ENCODE measurements at regions not wholly inside any gene's neighbourhood (a gene's known extent, or its start where the extent isn't known, plus 50 kb on each side); places are given as distances from the start of the nearest gene placed in this dataset.

DNA sequence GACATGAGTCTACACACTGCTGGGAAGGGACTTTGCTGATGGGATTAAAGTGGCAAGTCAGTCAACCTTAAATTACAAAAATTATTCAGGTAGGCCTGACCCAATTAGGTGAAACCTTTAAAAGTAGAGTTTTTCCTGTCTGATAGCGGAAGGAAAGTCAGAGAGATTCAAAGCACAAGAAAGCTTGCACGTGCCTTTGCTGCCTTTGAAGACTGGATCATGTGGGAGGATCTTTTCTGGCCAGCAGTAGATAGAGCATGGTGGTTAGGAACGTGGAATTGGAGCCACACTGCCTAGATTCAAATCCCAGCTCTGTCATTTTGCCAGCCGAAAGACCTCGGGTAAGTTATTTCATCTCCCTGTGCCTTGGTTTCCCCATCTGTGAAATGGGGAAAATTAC is 265.8 kb upstream of the PROK2 start:
- Histone ChIP-seq H3K27ac (ENCODE audit: insufficient read depth, low read length) (no peak overlapping the region), H3K27me3 (ENCODE audit: control insufficient read depth, insufficient read depth, low read length) (peaks cover 1% of the 10 kb centered on the region; the same call in 1 of the 2 replicates), H2AK5ac (ENCODE audit: low read depth, low read length) (no peak overlapping the region), H4K20me1 (ENCODE audit: insufficient read depth, low read length) (no peaks in the 10 kb centered on the region), H3K56ac (ENCODE audit: extremely low read depth, insufficient read depth, low read length) (no peak overlapping the region), H3K9me1 (ENCODE audit: insufficient read depth, low read length) (no peaks in the 10 kb centered on the region), H2AK9ac (replicated peaks; ENCODE audit: low read depth, low read length, poor library complexity) (no peak overlapping the region), H3K4me2 (ENCODE audit: low read depth, low read length) (no peak overlapping the region), H2BK20ac (ENCODE audit: low read depth, low read length) (no peak overlapping the region), H4K8ac (ENCODE audit: low read depth in 2 of 2, low read length in 2 of 2) (no peak overlapping the region), H3K9ac (ENCODE audit: low read depth, low read length) (no peak overlapping the region), H4K5ac (ENCODE audit: low read depth, low read length) (no peak overlapping the region), H2BK5ac (ENCODE audit: low read depth, low read length, poor library complexity, severe bottlenecking) (no peak overlapping the region), H3K36me3 (ENCODE audit: control insufficient read depth, insufficient read depth, low read length) (no peaks in the 10 kb centered on the region), H4K91ac (ENCODE audit: insufficient read depth, low read depth, low read length) (no peak overlapping the region), H3K4me1 (ENCODE audit: control insufficient read depth, insufficient read depth, low read length) (no peaks in the 10 kb centered on the region), H3K18ac (ENCODE audit: low read depth, low read length) (no peak overlapping the region), H3K4ac (ENCODE audit: low read depth, low read length) (no peak overlapping the region), H3K79me1 (ENCODE audit: low read depth in 1 of 2, low read length in 2 of 2) (no peaks in the 10 kb centered on the region), H3K4me3 (ENCODE audit: insufficient read depth, low read depth, low read length) (no peak overlapping the region), H2BK15ac (ENCODE audit: low read depth, low read length) (no peak overlapping the region), H3K9me3 (ENCODE audit: control insufficient read depth, insufficient read depth, low read length) (no peaks in the 10 kb centered on the region), H3K23ac (ENCODE audit: low read depth, low read length) (no peak overlapping the region), H2AFZ (replicated peaks; ENCODE audit: low read length, poor library complexity) (no peak overlapping the region), H3K14ac (replicated peaks; ENCODE audit: low read depth, low read length) (no peak overlapping the region), H2BK120ac (ENCODE audit: low read depth, low read length) (no peak overlapping the region)
- dilution Hi-C loops (cut with HindIII; ENCODE audit: low sequenced_read_pairs, unreplicated experiment) (no loop called here), in situ Hi-C loops (cut with MboI; ENCODE audit: low sequenced_read_pairs) (no loop called here), intact Hi-C loops (cut with micrococcal nuclease) (no loop called here)
- no peak for DNase-seq
- no TSS peak for BruUV-seq (replicated peaks)
- no peak for ATAC-seq (ENCODE audit: low read depth)
- TF ChIP-seq FOS (IDR thresholded peaks at IDR 0.05; ENCODE audit: low read depth, low read length) (no peak), NFE2L2 (IDR thresholded peaks at IDR 0.05; ENCODE audit: low read depth, low read length) (no peak), BHLHE40 (IDR thresholded peaks at IDR 0.05; ENCODE audit: low read depth, low read length) (no peak), CHD1 (IDR thresholded peaks at IDR 0.05; ENCODE audit: low read depth, low read length) (no peak), MXI1 (IDR thresholded peaks at IDR 0.05; ENCODE audit: borderline replicate concordance, low read depth, low read length) (no peak), USF2 (IDR thresholded peaks at IDR 0.05; ENCODE audit: low read depth, low read length) (no peak), POLR2A (IDR thresholded peaks at IDR 0.05; ENCODE audit: low read depth, low read length) (no peak), RFX5 (IDR thresholded peaks at IDR 0.05; ENCODE audit: low read depth, low read length) (no peak), SMC3 (IDR thresholded peaks at IDR 0.05; ENCODE audit: low read depth, low read length) (no peak), RCOR1 (IDR thresholded peaks at IDR 0.05; ENCODE audit: insufficient replicate concordance, low read length) (no peak), CEBPB (IDR thresholded peaks at IDR 0.05; ENCODE audit: low read depth, low read length) (no peak), CTCF (conservative IDR thresholded peaks at IDR 0.05; ENCODE audit: low read depth, low read length) (no peak)
- TF ChIP-seq, protein P1, sequence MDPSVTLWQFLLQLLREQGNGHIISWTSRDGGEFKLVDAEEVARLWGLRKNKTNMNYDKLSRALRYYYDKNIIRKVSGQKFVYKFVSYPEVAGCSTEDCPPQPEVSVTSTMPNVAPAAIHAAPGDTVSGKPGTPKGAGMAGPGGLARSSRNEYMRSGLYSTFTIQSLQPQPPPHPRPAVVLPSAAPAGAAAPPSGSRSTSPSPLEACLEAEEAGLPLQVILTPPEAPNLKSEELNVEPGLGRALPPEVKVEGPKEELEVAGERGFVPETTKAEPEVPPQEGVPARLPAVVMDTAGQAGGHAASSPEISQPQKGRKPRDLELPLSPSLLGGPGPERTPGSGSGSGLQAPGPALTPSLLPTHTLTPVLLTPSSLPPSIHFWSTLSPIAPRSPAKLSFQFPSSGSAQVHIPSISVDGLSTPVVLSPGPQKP (IDR thresholded peaks at IDR 0.05; ENCODE audit: borderline replicate concordance, low read depth, low read length), result no peak
- WGBS, 2 experiments (ENCODE audit: extremely low coverage in 2 of 2, insufficient read length in 1 of 2), result 100% methylated on average over 1 of the region's 5 CpGs; no CpG with 5 or more reads in 1 of the 2 experiments
- POLR2A ChIA-PET (ENCODE audit: unreplicated experiment), result no interaction called here
- CTCF ChIA-PET, result no interaction called here

Measured in IMR-90 (cell line).